AG04449 (cell line): ENCODE measurements at regions not wholly inside any gene's neighbourhood (a gene's known extent, or its start where the extent isn't known, plus 50 kb on each side); places are given as distances from the start of the nearest gene placed in this dataset.

Experiments
- CTCF ChIA-PET: fragments of 350-600 bp; formaldehyde crosslinking; extraction: SDS; loops from one replicate; lab custom pipeline; 2021; ENCODE audit warnings: antibody characterized with exemption; lab: Yijun Ruan, JAX
- POLR2A ChIA-PET: fragments of 400-600, 350-600 bp; formaldehyde crosslinking; extraction: SDS; loops from one replicate; lab custom pipeline; 2020; ENCODE audit warnings: antibody characterized with exemption, inconsistent platforms; lab: Yijun Ruan, JAX
- DNase-seq: peaks from one replicate; pipeline ENCODE4 v3.0.0-alpha.2; 2010; ENCODE audit warnings: low read depth, low spot score
- H3K4me3 ChIP-seq: 2 replicates; pipeline ENCODE4 v1.5.1; 2011; ENCODE audit warnings: low read depth, mild to moderate bottlenecking, control low read depth, low read length
- CTCF ChIP-seq: IDR thresholded peaks from one replicate; pipeline ENCODE4 v1.5.1; 2011; ENCODE audit warnings: mild to moderate bottlenecking, moderate library complexity, low read length, control low read depth, inconsistent platforms; ENCODE audit not compliant: insufficient read depth; ENCODE audit errors: missing control alignments

GRCh38 chr7:79624336-79624735 lies 170.9 kb upstream of the MAGI2 start:
- TF ChIP-seq CTCF = no peak
- no peak overlapping the region for H3K4me3 ChIP-seq
- POLR2A ChIA-PET = no interaction called here
- no peak for DNase-seq
- CTCF ChIA-PET = no interaction called here

GRCh38 chr7:79622781-79623180 lies 169.3 kb upstream of the MAGI2 start:
- CTCF ChIA-PET = no interaction called here
- no peak for DNase-seq
- POLR2A ChIA-PET = no interaction called here
- no peak overlapping the region for H3K4me3 ChIP-seq
- no peak for TF ChIP-seq CTCF

- ChIA-PET CTCF (no interaction called here), POLR2A (no interaction called here)
- DNase-seq = no peak
- H3K4me3 ChIP-seq = no peak overlapping the region
- no peak for TF ChIP-seq CTCF
Observed at GRCh38 chr7:79620291-79620690, 166.8 kb upstream of the MAGI2 start.

GRCh38 chr7:79619216-79619615 lies 165.7 kb upstream of the MAGI2 start:
- ChIA-PET POLR2A (no interaction called here), CTCF (no interaction called here)
- no peak overlapping the region for H3K4me3 ChIP-seq
- no peak for DNase-seq
- no peak for TF ChIP-seq CTCF

GRCh38 chr7:79615871-79616640 lies 162.6 kb upstream of the MAGI2 start:
- ChIA-PET POLR2A (no interaction called here), CTCF (interaction anchor here (0.9 kb wide), 1 partner anchor 318 kb away, joined by 3 read pairs; no protein-coding TSS in a partner anchor)
- no peak for DNase-seq
- TF ChIP-seq CTCF = no peak
- no peak overlapping the region for H3K4me3 ChIP-seq

- POLR2A ChIA-PET = no interaction called here
- no peak overlapping the region for H3K4me3 ChIP-seq
- TF ChIP-seq CTCF = no peak
- DNase-seq = no peak
- CTCF ChIA-PET = no interaction called here
Observed at GRCh38 chr7:79615466-79615865, 162.0 kb upstream of the MAGI2 start.
